ENCODE measurements at regions not wholly inside any gene's neighbourhood (a gene's known extent, or its start where the extent isn't known, plus 50 kb on each side); places are given as distances from the start of the nearest gene placed in this dataset.

DNA sequence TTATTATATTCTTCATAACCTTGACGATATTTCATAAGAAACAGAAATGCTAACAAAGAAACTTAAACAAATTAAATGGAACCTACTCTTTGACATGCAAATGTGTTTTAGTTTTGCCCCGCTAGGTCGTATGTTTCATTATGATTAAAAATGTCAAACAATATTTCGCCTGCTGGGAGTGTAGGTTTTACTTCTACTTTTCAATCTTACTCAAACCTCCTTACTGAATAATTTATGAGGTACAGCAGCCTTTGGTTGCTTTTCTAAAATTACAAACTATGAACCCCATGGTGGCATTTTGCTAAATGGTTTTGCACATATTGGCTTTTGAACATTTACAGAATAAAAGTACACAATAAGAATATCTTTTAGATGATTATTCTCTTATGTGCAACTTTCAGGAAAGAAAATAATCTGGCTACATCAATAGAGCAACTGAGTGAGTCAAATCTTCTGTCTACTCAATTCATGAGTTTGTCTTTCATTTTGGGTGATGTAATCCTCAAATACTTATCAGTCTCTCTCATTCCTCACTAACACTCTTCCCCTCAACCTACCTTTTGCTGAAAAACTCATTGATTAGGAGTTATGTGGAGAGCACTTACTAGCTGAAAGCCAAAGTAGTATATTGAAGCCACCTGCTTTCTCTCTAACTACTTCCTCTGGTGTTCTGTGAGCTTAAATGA lies 1226.4 kb downstream of the XPNPEP1 start (continued):
- TF ChIP-seq, protein P1, sequence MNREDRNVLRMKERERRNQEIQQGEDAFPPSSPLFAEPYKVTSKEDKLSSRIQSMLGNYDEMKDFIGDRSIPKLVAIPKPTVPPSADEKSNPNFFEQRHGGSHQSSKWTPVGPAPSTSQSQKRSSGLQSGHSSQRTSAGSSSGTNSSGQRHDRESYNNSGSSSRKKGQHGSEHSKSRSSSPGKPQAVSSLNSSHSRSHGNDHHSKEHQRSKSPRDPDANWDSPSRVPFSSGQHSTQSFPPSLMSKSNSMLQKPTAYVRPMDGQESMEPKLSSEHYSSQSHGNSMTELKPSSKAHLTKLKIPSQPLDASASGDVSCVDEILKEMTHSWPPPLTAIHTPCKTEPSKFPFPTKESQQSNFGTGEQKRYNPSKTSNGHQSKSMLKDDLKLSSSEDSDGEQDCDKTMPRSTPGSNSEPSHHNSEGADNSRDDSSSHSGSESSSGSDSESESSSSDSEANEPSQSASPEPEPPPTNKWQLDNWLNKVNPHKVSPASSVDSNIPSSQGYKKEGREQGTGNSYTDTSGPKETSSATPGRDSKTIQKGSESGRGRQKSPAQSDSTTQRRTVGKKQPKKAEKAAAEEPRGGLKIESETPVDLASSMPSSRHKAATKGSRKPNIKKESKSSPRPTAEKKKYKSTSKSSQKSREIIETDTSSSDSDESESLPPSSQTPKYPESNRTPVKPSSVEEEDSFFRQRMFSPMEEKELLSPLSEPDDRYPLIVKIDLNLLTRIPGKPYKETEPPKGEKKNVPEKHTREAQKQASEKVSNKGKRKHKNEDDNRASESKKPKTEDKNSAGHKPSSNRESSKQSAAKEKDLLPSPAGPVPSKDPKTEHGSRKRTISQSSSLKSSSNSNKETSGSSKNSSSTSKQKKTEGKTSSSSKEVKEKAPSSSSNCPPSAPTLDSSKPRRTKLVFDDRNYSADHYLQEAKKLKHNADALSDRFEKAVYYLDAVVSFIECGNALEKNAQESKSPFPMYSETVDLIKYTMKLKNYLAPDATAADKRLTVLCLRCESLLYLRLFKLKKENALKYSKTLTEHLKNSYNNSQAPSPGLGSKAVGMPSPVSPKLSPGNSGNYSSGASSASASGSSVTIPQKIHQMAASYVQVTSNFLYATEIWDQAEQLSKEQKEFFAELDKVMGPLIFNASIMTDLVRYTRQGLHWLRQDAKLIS (CRISPR knock-in tag; IDR thresholded peaks at IDR 0.05; ENCODE audit: borderline replicate concordance), result no peak
- TF ChIP-seq ESRRA (CRISPR knock-in tag; IDR thresholded peaks at IDR 0.05; ENCODE audit: borderline replicate concordance) (no peak), RORB (CRISPR knock-in tag; IDR thresholded peaks at IDR 0.05) (no peak), NR3C1 (CRISPR knock-in tag; conservative IDR thresholded peaks at IDR 0.05; ENCODE audit: low read depth) (no peak), ETV6 (CRISPR knock-in tag; IDR thresholded peaks at IDR 0.05) (no peak)
- TF ChIP-seq, protein P2, sequence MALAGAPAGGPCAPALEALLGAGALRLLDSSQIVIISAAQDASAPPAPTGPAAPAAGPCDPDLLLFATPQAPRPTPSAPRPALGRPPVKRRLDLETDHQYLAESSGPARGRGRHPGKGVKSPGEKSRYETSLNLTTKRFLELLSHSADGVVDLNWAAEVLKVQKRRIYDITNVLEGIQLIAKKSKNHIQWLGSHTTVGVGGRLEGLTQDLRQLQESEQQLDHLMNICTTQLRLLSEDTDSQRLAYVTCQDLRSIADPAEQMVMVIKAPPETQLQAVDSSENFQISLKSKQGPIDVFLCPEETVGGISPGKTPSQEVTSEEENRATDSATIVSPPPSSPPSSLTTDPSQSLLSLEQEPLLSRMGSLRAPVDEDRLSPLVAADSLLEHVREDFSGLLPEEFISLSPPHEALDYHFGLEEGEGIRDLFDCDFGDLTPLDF (CRISPR knock-in tag; IDR thresholded peaks at IDR 0.05), result no peak
- TF ChIP-seq, protein P3, sequence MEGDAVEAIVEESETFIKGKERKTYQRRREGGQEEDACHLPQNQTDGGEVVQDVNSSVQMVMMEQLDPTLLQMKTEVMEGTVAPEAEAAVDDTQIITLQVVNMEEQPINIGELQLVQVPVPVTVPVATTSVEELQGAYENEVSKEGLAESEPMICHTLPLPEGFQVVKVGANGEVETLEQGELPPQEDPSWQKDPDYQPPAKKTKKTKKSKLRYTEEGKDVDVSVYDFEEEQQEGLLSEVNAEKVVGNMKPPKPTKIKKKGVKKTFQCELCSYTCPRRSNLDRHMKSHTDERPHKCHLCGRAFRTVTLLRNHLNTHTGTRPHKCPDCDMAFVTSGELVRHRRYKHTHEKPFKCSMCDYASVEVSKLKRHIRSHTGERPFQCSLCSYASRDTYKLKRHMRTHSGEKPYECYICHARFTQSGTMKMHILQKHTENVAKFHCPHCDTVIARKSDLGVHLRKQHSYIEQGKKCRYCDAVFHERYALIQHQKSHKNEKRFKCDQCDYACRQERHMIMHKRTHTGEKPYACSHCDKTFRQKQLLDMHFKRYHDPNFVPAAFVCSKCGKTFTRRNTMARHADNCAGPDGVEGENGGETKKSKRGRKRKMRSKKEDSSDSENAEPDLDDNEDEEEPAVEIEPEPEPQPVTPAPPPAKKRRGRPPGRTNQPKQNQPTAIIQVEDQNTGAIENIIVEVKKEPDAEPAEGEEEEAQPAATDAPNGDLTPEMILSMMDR (IDR thresholded peaks at IDR 0.05), result no peak

DNA sequence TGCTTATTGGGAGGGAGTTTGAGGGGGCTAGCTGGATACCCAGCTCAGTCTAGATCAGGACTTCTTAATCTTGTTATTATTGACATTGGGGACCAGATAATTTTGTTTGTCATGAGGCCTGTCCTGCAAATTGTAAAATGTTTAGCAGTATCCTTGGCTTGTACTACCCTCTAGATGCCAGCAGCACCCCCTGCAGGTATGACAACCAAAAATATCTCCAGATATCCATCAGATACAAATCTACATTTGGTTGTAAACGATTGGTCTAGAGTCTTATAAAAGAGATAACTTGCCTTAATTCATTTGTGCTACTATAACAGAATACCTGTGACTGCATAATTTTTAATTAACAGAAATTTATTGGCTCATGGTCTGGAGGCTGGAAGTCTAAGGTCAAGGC lies 1232.2 kb downstream of the XPNPEP1 start:
- ATAC-seq (0 out of 2 replicates have a peak, but pooled peaks have one; percentile 38), DNase-seq (ENCODE audit: low spot score) (peak; percentile 14)
- ChIA-PET POLR2A (no interaction called here), CTCF (no interaction called here)
- TF ChIP-seq, protein P4, sequence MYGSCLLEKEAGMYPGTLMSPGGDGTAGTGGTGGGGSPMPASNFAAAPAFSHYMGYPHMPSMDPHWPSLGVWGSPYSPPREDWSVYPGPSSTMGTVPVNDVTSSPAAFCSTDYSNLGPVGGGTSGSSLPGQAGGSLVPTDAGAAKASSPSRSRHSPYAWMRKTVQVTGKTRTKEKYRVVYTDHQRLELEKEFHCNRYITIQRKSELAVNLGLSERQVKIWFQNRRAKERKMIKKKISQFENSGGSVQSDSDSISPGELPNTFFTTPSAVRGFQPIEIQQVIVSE (CRISPR knock-in tag; IDR thresholded peaks at IDR 0.05; ENCODE audit: borderline replicate concordance), result no peak
- TF ChIP-seq ZNF232 (CRISPR knock-in tag; IDR thresholded peaks at IDR 0.05) (no peak), SP1 (CRISPR knock-in tag; conservative IDR thresholded peaks at IDR 0.05) (no peak)
- TF ChIP-seq, protein P5, sequence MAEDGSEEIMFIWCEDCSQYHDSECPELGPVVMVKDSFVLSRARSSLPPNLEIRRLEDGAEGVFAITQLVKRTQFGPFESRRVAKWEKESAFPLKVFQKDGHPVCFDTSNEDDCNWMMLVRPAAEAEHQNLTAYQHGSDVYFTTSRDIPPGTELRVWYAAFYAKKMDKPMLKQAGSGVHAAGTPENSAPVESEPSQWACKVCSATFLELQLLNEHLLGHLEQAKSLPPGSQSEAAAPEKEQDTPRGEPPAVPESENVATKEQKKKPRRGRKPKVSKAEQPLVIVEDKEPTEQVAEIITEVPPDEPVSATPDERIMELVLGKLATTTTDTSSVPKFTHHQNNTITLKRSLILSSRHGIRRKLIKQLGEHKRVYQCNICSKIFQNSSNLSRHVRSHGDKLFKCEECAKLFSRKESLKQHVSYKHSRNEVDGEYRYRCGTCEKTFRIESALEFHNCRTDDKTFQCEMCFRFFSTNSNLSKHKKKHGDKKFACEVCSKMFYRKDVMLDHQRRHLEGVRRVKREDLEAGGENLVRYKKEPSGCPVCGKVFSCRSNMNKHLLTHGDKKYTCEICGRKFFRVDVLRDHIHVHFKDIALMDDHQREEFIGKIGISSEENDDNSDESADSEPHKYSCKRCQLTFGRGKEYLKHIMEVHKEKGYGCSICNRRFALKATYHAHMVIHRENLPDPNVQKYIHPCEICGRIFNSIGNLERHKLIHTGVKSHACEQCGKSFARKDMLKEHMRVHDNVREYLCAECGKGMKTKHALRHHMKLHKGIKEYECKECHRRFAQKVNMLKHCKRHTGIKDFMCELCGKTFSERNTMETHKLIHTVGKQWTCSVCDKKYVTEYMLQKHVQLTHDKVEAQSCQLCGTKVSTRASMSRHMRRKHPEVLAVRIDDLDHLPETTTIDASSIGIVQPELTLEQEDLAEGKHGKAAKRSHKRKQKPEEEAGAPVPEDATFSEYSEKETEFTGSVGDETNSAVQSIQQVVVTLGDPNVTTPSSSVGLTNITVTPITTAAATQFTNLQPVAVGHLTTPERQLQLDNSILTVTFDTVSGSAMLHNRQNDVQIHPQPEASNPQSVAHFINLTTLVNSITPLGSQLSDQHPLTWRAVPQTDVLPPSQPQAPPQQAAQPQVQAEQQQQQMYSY (CRISPR knock-in tag; IDR thresholded peaks at IDR 0.05), result no peak
- peaks cover 7% of the 10 kb centered on the region for H3K9me3 Mint-ChIP-seq
- no peaks in the 10 kb centered on the region for H3K36me3 Mint-ChIP-seq
- no peaks in the 10 kb centered on the region; the same call in 1 of the 2 replicates for H3K27me3 Mint-ChIP-seq (ENCODE audit: low read depth)
- no peak overlapping the region for H3K27ac Mint-ChIP-seq
- peaks cover 3% of the 10 kb centered on the region for H3K4me1 Mint-ChIP-seq
- no peak overlapping the region for H3K4me3 Mint-ChIP-seq

DNA sequence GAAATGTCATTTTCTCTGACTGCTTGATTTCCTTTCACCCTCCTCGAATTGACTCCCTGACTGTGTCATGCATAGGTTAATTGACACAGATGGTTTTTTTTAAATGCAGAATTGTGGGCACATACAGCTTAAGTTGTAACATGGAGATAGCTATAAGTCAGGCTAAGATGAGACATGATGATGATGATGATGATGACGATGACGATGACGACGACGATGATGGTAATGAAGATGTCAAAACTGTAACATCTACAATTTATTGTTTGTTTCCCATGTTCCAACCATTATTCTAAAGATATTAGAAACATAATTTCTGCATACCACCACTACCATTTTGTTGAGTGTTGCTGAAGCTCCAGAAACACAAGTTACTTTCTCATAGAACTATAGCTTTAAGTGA lies 1232.8 kb downstream of the XPNPEP1 start:
- DNase-seq (ENCODE audit: low spot score) (no peak), ATAC-seq (no peak)
- H3K4me1 Mint-ChIP-seq, result peaks cover 9% of the 10 kb centered on the region
- ChIA-PET CTCF (no interaction called here), POLR2A (no interaction called here)
- no peak overlapping the region for H3K4me3 Mint-ChIP-seq
- no peak overlapping the region for H3K27ac Mint-ChIP-seq
- no peaks in the 10 kb centered on the region; the same call in 1 of the 2 replicates for H3K27me3 Mint-ChIP-seq (ENCODE audit: low read depth)
- TF ChIP-seq NFATC4 (CRISPR knock-in tag; IDR thresholded peaks at IDR 0.05) (no peak), GTF2I (CRISPR knock-in tag; conservative IDR thresholded peaks at IDR 0.05) (no peak)
- TF ChIP-seq, protein P6, sequence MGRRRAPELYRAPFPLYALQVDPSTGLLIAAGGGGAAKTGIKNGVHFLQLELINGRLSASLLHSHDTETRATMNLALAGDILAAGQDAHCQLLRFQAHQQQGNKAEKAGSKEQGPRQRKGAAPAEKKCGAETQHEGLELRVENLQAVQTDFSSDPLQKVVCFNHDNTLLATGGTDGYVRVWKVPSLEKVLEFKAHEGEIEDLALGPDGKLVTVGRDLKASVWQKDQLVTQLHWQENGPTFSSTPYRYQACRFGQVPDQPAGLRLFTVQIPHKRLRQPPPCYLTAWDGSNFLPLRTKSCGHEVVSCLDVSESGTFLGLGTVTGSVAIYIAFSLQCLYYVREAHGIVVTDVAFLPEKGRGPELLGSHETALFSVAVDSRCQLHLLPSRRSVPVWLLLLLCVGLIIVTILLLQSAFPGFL (CRISPR knock-in tag; IDR thresholded peaks at IDR 0.05; ENCODE audit: borderline replicate concordance), result no peak
- H3K36me3 Mint-ChIP-seq, result no peaks in the 10 kb centered on the region
- H3K9me3 Mint-ChIP-seq, result peaks cover 7% of the 10 kb centered on the region

Data from WTC11 (cell line).